IMR-90 (cell line): ENCODE measurements at regions not wholly inside any gene's neighbourhood (a gene's known extent, or its start where the extent isn't known, plus 50 kb on each side); places are given as distances from the start of the nearest gene placed in this dataset.

Experiments used
- ATAC-seq: fragments of 200-7000 bp; cut with Tn5 transposase; 2 replicates; pipeline ENCODE4 v1.9.1; 2020; ENCODE audit warnings: low read depth, mild to moderate bottlenecking, moderate library complexity
- BruUV-seq: library from RNA; stranded (reverse); fragments of 400-500 nt; replicated peaks from 2 replicates; lab custom pipeline; 2021; lab: Mats Ljungman, UMichigan
- CTCF ChIA-PET: fragments of 300-600 bp; formaldehyde crosslinking; extraction: SDS; loops from one replicate; lab custom pipeline; 2021; ENCODE audit warnings: antibody characterized with exemption; lab: Yijun Ruan, JAX
- POLR2A ChIA-PET: fragments of 300-600 bp; sonication (Branson Sonifier 250); formaldehyde crosslinking; loops from one replicate; lab custom pipeline; 2022; ENCODE audit warnings: antibody characterized with exemption; ENCODE audit not compliant: unreplicated experiment; lab: Charles Lee
- DNase-seq: peaks from one replicate; pipeline ENCODE4 v3.0.0; 2013
- H2AFZ ChIP-seq: replicated peaks from 2 replicates; pipeline ENCODE3; 2013; ENCODE audit warnings: low read length, mild to moderate bottlenecking; ENCODE audit not compliant: poor library complexity
- H2AK5ac ChIP-seq: 2 replicates; pipeline ENCODE4 v1.6.1; 2013; ENCODE audit warnings: low read depth, low read length, inconsistent platforms
- H2AK9ac ChIP-seq: replicated peaks from 2 replicates; pipeline ENCODE3; 2013; ENCODE audit warnings: mild to moderate bottlenecking, low read depth, low read length, moderate library complexity; ENCODE audit not compliant: poor library complexity
- H2BK120ac ChIP-seq: 2 replicates; pipeline ENCODE4 v1.6.1; 2013; ENCODE audit warnings: low read depth, low read length, inconsistent platforms
- H2BK15ac ChIP-seq: 3 replicates; pipeline ENCODE4 v1.6.1; 2013; ENCODE audit warnings: low read depth, low read length, inconsistent platforms
- H2BK20ac ChIP-seq: 2 replicates; pipeline ENCODE4 v1.6.1; 2013; ENCODE audit warnings: low read depth, mild to moderate bottlenecking, inconsistent platforms, low read length, moderate library complexity
- H2BK5ac ChIP-seq: 2 replicates; pipeline ENCODE4 v1.6.1; 2013; ENCODE audit warnings: mild to moderate bottlenecking, low read depth, low read length, inconsistent platforms; ENCODE audit not compliant: poor library complexity, severe bottlenecking
- H3K14ac ChIP-seq: replicated peaks from 2 replicates; pipeline ENCODE4 v1.6.1; 2013; ENCODE audit warnings: low read depth, low read length, inconsistent platforms
- H3K18ac ChIP-seq: 2 replicates; pipeline ENCODE4 v1.6.1; 2013; ENCODE audit warnings: low read depth, low read length, control low read depth
- H3K23ac ChIP-seq: 2 replicates; pipeline ENCODE4 v1.6.1; 2013; ENCODE audit warnings: low read depth, low read length, inconsistent platforms
- H3K27ac ChIP-seq: 2 replicates; pipeline ENCODE4 v1.5.1; 2013; ENCODE audit warnings: mild to moderate bottlenecking, control low read depth, low read length; ENCODE audit not compliant: insufficient read depth
- H3K27me3 ChIP-seq: 2 replicates; pipeline ENCODE4 v1.6.1; 2013; ENCODE audit warnings: low read length; ENCODE audit not compliant: control insufficient read depth, insufficient read depth
- H3K36me3 ChIP-seq: 2 replicates; pipeline ENCODE4 v1.6.1; 2013; ENCODE audit warnings: low read length, mixed read lengths; ENCODE audit not compliant: control insufficient read depth, insufficient read depth
- H3K4ac ChIP-seq: 2 replicates; pipeline ENCODE4 v1.6.1; 2013; ENCODE audit warnings: low read depth, low read length, inconsistent platforms
- H3K4me1 ChIP-seq: 2 replicates; pipeline ENCODE4 v1.6.1; 2013; ENCODE audit warnings: low read length, mixed read lengths; ENCODE audit not compliant: control insufficient read depth, insufficient read depth
- H3K4me2 ChIP-seq: 2 replicates; pipeline ENCODE4 v1.6.1; 2013; ENCODE audit warnings: low read depth, mild to moderate bottlenecking, control low read depth, low read length, moderate library complexity
- H3K4me3 ChIP-seq: 2 replicates; pipeline ENCODE4 v1.5.1; 2013; ENCODE audit warnings: low read depth, mild to moderate bottlenecking, control low read depth, low read length, moderate library complexity; ENCODE audit not compliant: insufficient read depth
- H3K56ac ChIP-seq: 2 replicates; pipeline ENCODE4 v1.6.1; 2013; ENCODE audit warnings: low read length, inconsistent platforms; ENCODE audit not compliant: insufficient read depth; ENCODE audit errors: extremely low read depth
- H3K79me1 ChIP-seq, 2 experiments: 2 replicates each; pipeline ENCODE4 v1.6.1; 2013; ENCODE audit warnings: low read length in 2 of 2, inconsistent platforms in 1 of 2, low read depth in 1 of 2
- H3K9ac ChIP-seq: 2 replicates; pipeline ENCODE4 v1.6.1; 2013; ENCODE audit warnings: low read depth, low read length, control low read depth
- H3K9me1 ChIP-seq: 2 replicates; pipeline ENCODE4 v1.6.1; 2013; ENCODE audit warnings: low read length, inconsistent platforms; ENCODE audit not compliant: insufficient read depth
- H3K9me3 ChIP-seq: 2 replicates; pipeline ENCODE4 v1.6.1; 2013; ENCODE audit warnings: low read length; ENCODE audit not compliant: control insufficient read depth, insufficient read depth
- H4K20me1 ChIP-seq: 2 replicates; pipeline ENCODE4 v1.6.1; 2013; ENCODE audit warnings: low read length, inconsistent platforms; ENCODE audit not compliant: insufficient read depth
- H4K5ac ChIP-seq: 2 replicates; pipeline ENCODE4 v1.6.1; 2013; ENCODE audit warnings: mild to moderate bottlenecking, low read depth, low read length, control low read depth
- H4K8ac ChIP-seq, 2 experiments: 2 replicates each; pipeline ENCODE4 v1.6.1; 2013; ENCODE audit warnings: low read depth in 2 of 2, low read length in 2 of 2, control low read depth in 1 of 2, inconsistent platforms in 1 of 2
- H4K91ac ChIP-seq: 2 replicates; pipeline ENCODE4 v1.6.1; 2013; ENCODE audit warnings: low read depth, low read length, inconsistent platforms; ENCODE audit not compliant: insufficient read depth
- CHD1 ChIP-seq: IDR thresholded peaks from 2 replicates; pipeline ENCODE4 v1.6.1; 2012; ENCODE audit warnings: low read depth, low read length, improper control_type of control experiment
- CTCF ChIP-seq: conservative IDR thresholded peaks from 2 replicates; pipeline ENCODE4 v1.5.1; 2012; ENCODE audit warnings: mild to moderate bottlenecking, low read depth, low read length, improper control_type of control experiment
- ELK1 ChIP-seq: fragments of 150-350 bp; IDR thresholded peaks from 2 replicates; pipeline ENCODE4 v1.6.1; 2016; ENCODE audit warnings: low read depth, mild to moderate bottlenecking, low read length, moderate library complexity, borderline replicate concordance
- FOS ChIP-seq: fragments of 150-350 bp; IDR thresholded peaks from 2 replicates; pipeline ENCODE4 v1.6.1; 2016; ENCODE audit warnings: low read depth, low read length
- POLR2A ChIP-seq: IDR thresholded peaks from 2 replicates; pipeline ENCODE4 v1.6.1; 2012; ENCODE audit warnings: mild to moderate bottlenecking, low read depth, low read length
- WGBS, 2 experiments: methylation state at CpG; one replicate each; pipeline versions ENCODE4 v1.1.5 to v1.1.7; 2013; ENCODE audit warnings: missing lambda C conversion rate in 2 of 2; ENCODE audit not compliant: insufficient read length in 1 of 2; ENCODE audit errors: extremely low coverage in 2 of 2; 5-methylcytosine and 5-hydroxymethylcytosine counted together
- dilution Hi-C: fragments of 300-500 bp; cut with HindIII; formaldehyde crosslinking; loops from one replicate; pipeline ENCODE4 v1.14.3; 2018; ENCODE audit warnings: low sequenced_read_pairs; ENCODE audit not compliant: unreplicated experiment
- in situ Hi-C: fragments of 300-500 bp; cut with MboI; formaldehyde crosslinking; loops from 3 replicates; pipeline ENCODE4 v1.14.3; 2019; ENCODE audit warnings: low sequenced_read_pairs, inconsistent platforms, mixed read lengths
- intact Hi-C: fragments of 100-400 bp; cut with micrococcal nuclease; formaldehyde crosslinking; loops from 2 replicates; pipeline ENCODE4 v1.10.0; 2022

GRCh38 chr2:34244195-34244594 lies 645.1 kb upstream of the FAM98A start:
- in situ Hi-C loops (no loop called here), intact Hi-C loops (no loop called here)
- WGBS, 2 experiments = 20% methylated on average over 2 of the region's 3 CpGs; no CpG with 5 or more reads in 1 of the 2 experiments

More at GRCh38 chr2:34244195-34244594, 645.1 kb upstream of the FAM98A start:
- dilution Hi-C loops = no loop called here
- H2AFZ ChIP-seq = no peak overlapping the region
- H4K20me1 ChIP-seq = no peaks in the 10 kb centered on the region
- H3K27me3 ChIP-seq = no peaks in the 10 kb centered on the region
- H2BK120ac ChIP-seq = no peak overlapping the region
- H3K79me1 ChIP-seq = no peaks in the 10 kb centered on the region
- peaks cover 4% of the 10 kb centered on the region; the same call in 1 of the 2 replicates for H3K9me3 ChIP-seq
- H3K4me1 ChIP-seq = no peaks in the 10 kb centered on the region
- no peak overlapping the region for H4K5ac ChIP-seq
- no peak overlapping the region for H2AK5ac ChIP-seq
- no TSS peak for BruUV-seq
- DNase-seq (no peak), ATAC-seq (no peak)
- H3K4me2 ChIP-seq = no peak overlapping the region
- H2BK5ac ChIP-seq = no peak overlapping the region
- H2BK20ac ChIP-seq = no peak overlapping the region
- H4K91ac ChIP-seq = no peak overlapping the region
- ChIA-PET POLR2A (no interaction called here), CTCF (no interaction called here)
- H3K9ac ChIP-seq = no peak overlapping the region
- TF ChIP-seq CHD1 (no peak), ELK1 (no peak), CTCF (no peak), FOS (no peak), POLR2A (no peak)
- H4K8ac ChIP-seq = no peak overlapping the region
- H3K27ac ChIP-seq = no peak overlapping the region
- H3K9me1 ChIP-seq = no peaks in the 10 kb centered on the region
- H3K4ac ChIP-seq = no peak overlapping the region
- H2AK9ac ChIP-seq = no peak overlapping the region
- no peak overlapping the region for H2BK15ac ChIP-seq
- no peak overlapping the region for H3K56ac ChIP-seq
- no peak overlapping the region for H3K4me3 ChIP-seq
- H3K23ac ChIP-seq = no peak overlapping the region
- no peak overlapping the region for H3K18ac ChIP-seq
- no peaks in the 10 kb centered on the region for H3K36me3 ChIP-seq
- H3K14ac ChIP-seq = no peak overlapping the region
